Chondrocyte (in vitro differentiated cells): ENCODE measurements at regions not wholly inside any gene's neighbourhood (a gene's known extent, or its start where the extent isn't known, plus 50 kb on each side); places are given as distances from the start of the nearest gene placed in this dataset.

Experiments used
- DNase-seq: peaks from one replicate; pipeline ENCODE4 v3.0.0; 2021; ENCODE audit warnings: mixed read lengths, low spot score
- H3K27ac Mint-ChIP-seq: one replicate; pipeline ENCODE4 v1.8.0; 2021; ENCODE audit warnings: mild to moderate bottlenecking, moderate library complexity, mixed read lengths; ENCODE audit not compliant: unreplicated experiment
- H3K27me3 Mint-ChIP-seq: 2 replicates; pipeline ENCODE4 v1.8.0; 2021; ENCODE audit warnings: low read depth, mixed read lengths
- H3K36me3 Mint-ChIP-seq: 2 replicates; pipeline ENCODE4 v1.8.0; 2021; ENCODE audit warnings: low read depth, mixed read lengths
- H3K4me1 Mint-ChIP-seq: 2 replicates; pipeline ENCODE4 v1.8.0; 2021; ENCODE audit warnings: low read depth, mild to moderate bottlenecking, mixed read lengths
- H3K4me3 Mint-ChIP-seq: one replicate; pipeline ENCODE4 v1.8.0; 2021; ENCODE audit warnings: mild to moderate bottlenecking, moderate library complexity, mixed read lengths; ENCODE audit not compliant: unreplicated experiment
- H3K9me3 Mint-ChIP-seq: 2 replicates; pipeline ENCODE4 v1.8.0; 2021; ENCODE audit warnings: low read depth, mixed read lengths
- TF ChIP-seq, protein P1 (sequence below): fragments of 200-600 bp; sonication (generic); IDR thresholded peaks from 2 replicates; pipeline ENCODE4 v1.5.0; 2021; ENCODE audit warnings: antibody characterized with exemption, mild to moderate bottlenecking, moderate library complexity

DNA sequence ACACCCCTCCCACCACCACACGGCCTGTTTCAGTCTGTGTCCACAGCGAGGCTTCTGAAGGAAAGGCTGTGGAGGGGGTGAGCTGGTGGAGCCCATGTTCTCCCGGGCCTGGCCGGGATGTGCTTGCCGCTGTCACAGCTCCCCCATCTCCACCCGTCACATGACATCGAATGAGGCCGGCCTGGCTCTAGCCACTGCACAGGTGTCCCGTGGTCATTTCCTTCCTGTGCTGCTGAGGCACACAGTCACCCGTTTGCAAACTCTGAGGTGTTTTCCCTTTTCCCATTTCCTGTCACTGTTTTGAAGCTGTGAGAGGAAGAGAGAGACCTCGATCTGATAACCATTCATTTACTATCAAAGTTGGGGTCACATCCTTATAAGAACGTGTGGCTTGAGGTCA is 55.7 kb upstream of the CLDN5 start:
- H3K9me3 Mint-ChIP-seq: no peaks in the 10 kb centered on the region
- no peak overlapping the region for H3K4me3 Mint-ChIP-seq
- DNase-seq: no peak
- TF ChIP-seq, protein P1, sequence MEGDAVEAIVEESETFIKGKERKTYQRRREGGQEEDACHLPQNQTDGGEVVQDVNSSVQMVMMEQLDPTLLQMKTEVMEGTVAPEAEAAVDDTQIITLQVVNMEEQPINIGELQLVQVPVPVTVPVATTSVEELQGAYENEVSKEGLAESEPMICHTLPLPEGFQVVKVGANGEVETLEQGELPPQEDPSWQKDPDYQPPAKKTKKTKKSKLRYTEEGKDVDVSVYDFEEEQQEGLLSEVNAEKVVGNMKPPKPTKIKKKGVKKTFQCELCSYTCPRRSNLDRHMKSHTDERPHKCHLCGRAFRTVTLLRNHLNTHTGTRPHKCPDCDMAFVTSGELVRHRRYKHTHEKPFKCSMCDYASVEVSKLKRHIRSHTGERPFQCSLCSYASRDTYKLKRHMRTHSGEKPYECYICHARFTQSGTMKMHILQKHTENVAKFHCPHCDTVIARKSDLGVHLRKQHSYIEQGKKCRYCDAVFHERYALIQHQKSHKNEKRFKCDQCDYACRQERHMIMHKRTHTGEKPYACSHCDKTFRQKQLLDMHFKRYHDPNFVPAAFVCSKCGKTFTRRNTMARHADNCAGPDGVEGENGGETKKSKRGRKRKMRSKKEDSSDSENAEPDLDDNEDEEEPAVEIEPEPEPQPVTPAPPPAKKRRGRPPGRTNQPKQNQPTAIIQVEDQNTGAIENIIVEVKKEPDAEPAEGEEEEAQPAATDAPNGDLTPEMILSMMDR: no peak
- no peak overlapping the region for H3K27ac Mint-ChIP-seq
- H3K27me3 Mint-ChIP-seq: no peaks in the 10 kb centered on the region
- H3K4me1 Mint-ChIP-seq: peaks cover 19% of the 10 kb centered on the region
- H3K36me3 Mint-ChIP-seq: no peaks in the 10 kb centered on the region

DNA sequence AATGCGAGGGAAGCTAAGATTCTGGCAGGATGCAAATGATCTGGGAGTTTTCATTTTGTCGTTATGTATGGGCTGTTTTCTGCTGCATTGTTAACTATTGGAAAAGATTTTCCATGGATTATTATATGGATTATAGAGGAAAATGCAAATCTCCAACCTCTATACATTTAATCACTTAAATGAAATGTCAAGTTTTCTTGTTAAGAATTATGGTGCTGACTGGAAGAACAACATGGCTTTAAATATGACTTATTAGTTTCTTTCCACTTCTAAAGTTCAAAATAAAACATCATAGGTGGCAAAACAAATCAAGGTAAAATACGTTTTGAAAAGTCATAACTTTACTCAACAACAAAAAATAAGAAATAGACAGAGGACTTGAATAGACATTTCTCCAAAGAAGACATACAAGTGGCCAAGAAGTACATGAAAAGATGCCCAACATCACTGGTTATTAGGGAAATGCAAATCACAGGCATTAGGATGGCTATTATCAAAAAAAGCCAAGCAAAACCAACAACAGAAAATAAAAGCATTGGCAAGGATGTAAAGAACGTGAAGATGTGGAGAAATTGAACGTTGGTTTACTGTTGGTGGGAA is 56.2 kb upstream of the CLDN5 start:
- peaks cover 19% of the 10 kb centered on the region for H3K4me1 Mint-ChIP-seq
- H3K4me3 Mint-ChIP-seq: no peak overlapping the region

DNA sequence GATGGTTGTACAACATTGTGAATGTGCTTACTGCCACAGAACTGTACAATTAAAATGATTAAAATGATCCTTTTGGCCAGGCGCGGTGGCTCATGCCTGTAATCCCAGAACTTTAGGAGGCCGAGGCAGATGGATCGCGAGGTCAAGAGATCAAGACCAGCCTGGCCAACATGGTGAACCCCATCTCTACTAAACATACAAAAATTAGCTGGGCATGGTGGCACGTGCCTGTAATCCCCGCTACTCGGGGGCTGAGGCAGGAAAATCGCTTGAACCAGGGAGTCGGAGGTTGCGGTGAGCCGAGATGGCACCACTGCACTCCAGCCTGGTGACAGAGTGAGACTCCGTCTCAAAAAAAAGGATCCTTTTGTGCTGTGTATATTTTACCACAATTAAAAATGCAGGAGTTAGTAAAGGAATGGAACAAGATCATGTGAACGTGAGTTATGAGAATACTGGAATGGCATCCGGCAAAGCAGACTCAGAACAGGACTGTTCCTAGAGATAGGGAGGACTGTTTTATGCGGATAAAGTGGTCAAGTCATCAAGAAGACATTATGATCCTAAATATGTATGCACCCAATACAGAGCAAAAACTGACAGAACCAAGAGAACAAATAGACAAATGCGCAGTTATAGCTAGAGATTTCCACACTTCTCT is 58.0 kb upstream of the CLDN5 start:
- Mint-ChIP-seq H3K4me1 (peaks cover 10% of the 10 kb centered on the region), H3K4me3 (no peak overlapping the region), H3K27me3 (peaks cover 3% of the 10 kb centered on the region)

More for the DNA sequence above, 56.2 kb upstream of the CLDN5 start:
- TF ChIP-seq, protein P1: no peak
- H3K36me3 Mint-ChIP-seq: no peaks in the 10 kb centered on the region
- DNase-seq: no peak
- H3K9me3 Mint-ChIP-seq: no peaks in the 10 kb centered on the region
- H3K27me3 Mint-ChIP-seq: no peaks in the 10 kb centered on the region
- no peak overlapping the region for H3K27ac Mint-ChIP-seq

GRCh38 chr22:19586922-19587684 is 62.9 kb upstream of the CLDN5 start:
- no peak overlapping the region for H3K27ac Mint-ChIP-seq
- no peak for DNase-seq
- H3K9me3 Mint-ChIP-seq: no peaks in the 10 kb centered on the region
- H3K27me3 Mint-ChIP-seq: peaks cover 18% of the 10 kb centered on the region
- TF ChIP-seq, protein P1: no peak
- no peaks in the 10 kb centered on the region for H3K36me3 Mint-ChIP-seq
- H3K4me1 Mint-ChIP-seq: no peaks in the 10 kb centered on the region
- no peak overlapping the region for H3K4me3 Mint-ChIP-seq

More for the DNA sequence above, 58.0 kb upstream of the CLDN5 start:
- Mint-ChIP-seq H3K27ac (no peak overlapping the region), H3K9me3 (no peaks in the 10 kb centered on the region), H3K36me3 (no peaks in the 10 kb centered on the region)
- TF ChIP-seq, protein P1: no peak
- no peak for DNase-seq

DNA sequence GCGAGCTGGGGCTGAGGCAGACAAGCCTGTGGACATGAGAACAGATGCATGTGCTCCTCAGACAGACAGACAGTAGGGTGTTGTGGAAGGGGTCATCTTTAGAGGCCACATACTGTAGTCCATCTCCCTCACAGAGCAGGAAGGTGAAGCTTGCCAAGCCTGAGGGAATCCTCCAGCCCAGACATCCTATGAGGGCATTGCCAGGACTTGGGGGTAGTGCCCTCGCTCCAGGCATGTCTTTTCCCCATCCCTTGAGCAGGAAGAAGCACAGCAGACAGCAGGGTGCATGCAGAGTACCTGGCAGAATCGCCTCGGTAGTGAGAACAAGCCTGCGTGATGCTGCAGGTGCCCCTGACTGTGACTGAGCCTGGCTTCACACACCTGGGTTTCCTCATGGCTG is 66.5 kb upstream of the CLDN5 start:
- H3K9me3 Mint-ChIP-seq: no peaks in the 10 kb centered on the region
- H3K27ac Mint-ChIP-seq: no peak overlapping the region
- H3K4me1 Mint-ChIP-seq: no peaks in the 10 kb centered on the region
- H3K36me3 Mint-ChIP-seq: no peaks in the 10 kb centered on the region
- peaks cover 24% of the 10 kb centered on the region for H3K27me3 Mint-ChIP-seq
- no peak overlapping the region for H3K4me3 Mint-ChIP-seq
- no peak for DNase-seq
- TF ChIP-seq, protein P1: no peak
